Suprapubic skin (tissue), 4 donors: ENCODE measurements at regions not wholly inside any gene's neighbourhood (a gene's known extent, or its start where the extent isn't known, plus 50 kb on each side); places are given as distances from the start of the nearest gene placed in this dataset.

Source experiments
- EP300 ChIP-seq: sonication (generic); formaldehyde crosslinking; IDR thresholded peaks from one replicate; pipeline ENCODE4 v1.6.1; 2017; ENCODE audit warnings: antibody characterized with exemption
- POLR2A ChIP-seq, 2 donors: fragments of 450-650 bp; IDR thresholded peaks; one replicate each; pipeline ENCODE4 v1.6.1; 2017; ENCODE audit warnings: antibody characterized with exemption in 2 of 2, mild to moderate bottlenecking in 2 of 2, moderate library complexity in 2 of 2
- POLR2AphosphoS5 ChIP-seq, 3 donors: sonication (generic); formaldehyde crosslinking; IDR thresholded peaks; one replicate each; pipeline ENCODE4 v1.6.1; 2017; ENCODE audit warnings: antibody characterized with exemption in 3 of 3
- TF ChIP-seq, protein P1 (sequence below), 2 donors: fragments of 200-600 bp in 1 of 2; fragments of 450-650 bp in 1 of 2; sonication (generic) in 1 of 2; IDR thresholded peaks; one replicate each; pipeline ENCODE4 v1.5.1; 2016 to 2019; ENCODE audit warnings: antibody characterized with exemption in 2 of 2, mild to moderate bottlenecking in 1 of 2, moderate library complexity in 1 of 2

GRCh38 chr12:22971247-22971646, 346.3 kb downstream of the ETNK1 start:
- TF ChIP-seq, protein P1, sequence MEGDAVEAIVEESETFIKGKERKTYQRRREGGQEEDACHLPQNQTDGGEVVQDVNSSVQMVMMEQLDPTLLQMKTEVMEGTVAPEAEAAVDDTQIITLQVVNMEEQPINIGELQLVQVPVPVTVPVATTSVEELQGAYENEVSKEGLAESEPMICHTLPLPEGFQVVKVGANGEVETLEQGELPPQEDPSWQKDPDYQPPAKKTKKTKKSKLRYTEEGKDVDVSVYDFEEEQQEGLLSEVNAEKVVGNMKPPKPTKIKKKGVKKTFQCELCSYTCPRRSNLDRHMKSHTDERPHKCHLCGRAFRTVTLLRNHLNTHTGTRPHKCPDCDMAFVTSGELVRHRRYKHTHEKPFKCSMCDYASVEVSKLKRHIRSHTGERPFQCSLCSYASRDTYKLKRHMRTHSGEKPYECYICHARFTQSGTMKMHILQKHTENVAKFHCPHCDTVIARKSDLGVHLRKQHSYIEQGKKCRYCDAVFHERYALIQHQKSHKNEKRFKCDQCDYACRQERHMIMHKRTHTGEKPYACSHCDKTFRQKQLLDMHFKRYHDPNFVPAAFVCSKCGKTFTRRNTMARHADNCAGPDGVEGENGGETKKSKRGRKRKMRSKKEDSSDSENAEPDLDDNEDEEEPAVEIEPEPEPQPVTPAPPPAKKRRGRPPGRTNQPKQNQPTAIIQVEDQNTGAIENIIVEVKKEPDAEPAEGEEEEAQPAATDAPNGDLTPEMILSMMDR (IDR thresholded peaks at IDR 0.05), result no peak
- TF ChIP-seq POLR2A (IDR thresholded peaks at IDR 0.05) (no peak), POLR2AphosphoS5 (IDR thresholded peaks at IDR 0.05) (no peak), EP300 (no peak)
